Subcutaneous abdominal adipose tissue (tissue), 5 donors: ENCODE measurements at regions not wholly inside any gene's neighbourhood (a gene's known extent, or its start where the extent isn't known, plus 50 kb on each side); places are given as distances from the start of the nearest gene placed in this dataset.
A peak's percentile ranks its signal among the peaks of the same experiment; 100 is the strongest.

Source experiments
- H3K27ac ChIP-seq: one replicate; pipeline ENCODE4 v1.7.0; 2013; ENCODE audit warnings: low read depth, mild to moderate bottlenecking, inconsistent platforms, low read length, moderate library complexity
- H3K27me3 ChIP-seq, 5 donors: one replicate each; pipeline ENCODE4 v1.7.0; 2013; ENCODE audit warnings: low read length in 5 of 5, inconsistent platforms in 1 of 5; ENCODE audit not compliant: control insufficient read depth in 5 of 5, insufficient read depth in 4 of 5
- H3K36me3 ChIP-seq, 5 donors: one replicate each; pipeline ENCODE4 v1.7.0; 2013; ENCODE audit warnings: low read length in 5 of 5; ENCODE audit not compliant: control insufficient read depth in 5 of 5, insufficient read depth in 5 of 5
- H3K4me1 ChIP-seq, 5 donors: one replicate each; pipeline ENCODE4 v1.7.0; 2013; ENCODE audit warnings: low read length in 5 of 5, mild to moderate bottlenecking in 3 of 5, moderate library complexity in 1 of 5; ENCODE audit not compliant: control insufficient read depth in 5 of 5, insufficient read depth in 5 of 5
- H3K4me3 ChIP-seq, 5 donors: one replicate each; pipeline ENCODE4 v1.7.0; 2013; ENCODE audit warnings: low read length in 5 of 5, low read depth in 1 of 5
- H3K9ac ChIP-seq, 5 donors: one replicate each; pipeline ENCODE4 v1.7.0; 2013; ENCODE audit warnings: low read length in 5 of 5, mild to moderate bottlenecking in 4 of 5, moderate library complexity in 3 of 5
- H3K9me3 ChIP-seq, 5 donors: one replicate each; pipeline ENCODE4 v1.7.0; 2013; ENCODE audit warnings: low read length in 5 of 5; ENCODE audit not compliant: control insufficient read depth in 5 of 5
- donor health status: healthy.
- donor health status: healthy.
- donor health status: healthy.
- donor health status: healthy.
- donor health status: healthy.

DNA sequence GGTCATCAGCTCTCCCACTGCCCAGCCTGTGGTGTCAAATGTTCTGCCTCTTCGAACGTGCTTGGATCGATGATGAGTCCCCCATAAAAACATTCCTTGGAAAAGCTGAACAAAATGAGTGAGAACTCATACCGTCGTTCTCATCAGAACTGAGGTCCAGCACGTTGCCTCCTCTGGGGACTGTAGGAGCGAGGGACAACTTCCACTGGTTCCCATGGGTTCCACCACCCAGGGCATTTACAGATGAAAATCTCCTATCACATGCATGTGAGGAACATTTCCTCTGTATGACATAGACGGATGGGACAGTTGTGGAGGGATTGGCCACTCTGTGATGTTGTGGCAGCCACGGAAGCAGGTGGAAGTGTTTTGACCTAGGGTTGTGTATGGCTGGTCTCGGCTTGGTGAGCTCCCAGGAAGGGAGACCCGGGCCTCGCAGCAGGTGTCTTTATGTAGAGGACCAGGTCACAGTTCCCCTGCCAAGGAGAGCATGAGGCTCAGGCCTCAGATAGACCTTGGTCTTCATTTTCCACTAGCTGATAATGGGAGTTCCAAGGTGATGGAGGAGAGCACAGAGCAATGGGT lies 113.0 kb downstream of the SNRPN start:
- peaks cover 0 to 100% (median 100%) of the 10 kb centered on the region in 5 donors for H3K36me3 ChIP-seq
- H3K27ac ChIP-seq = no peak overlapping the region
- peaks cover 100% of the 10 kb centered on the region in 5 donors for H3K9me3 ChIP-seq
- no peaks in the 10 kb centered on the region for H3K4me1 ChIP-seq
- no peaks in the 10 kb centered on the region for H3K27me3 ChIP-seq
- no peak overlapping the region for H3K9ac ChIP-seq
- peak overlapping the region; percentile 24 to 66 (median 57) for H3K4me3 ChIP-seq

DNA sequence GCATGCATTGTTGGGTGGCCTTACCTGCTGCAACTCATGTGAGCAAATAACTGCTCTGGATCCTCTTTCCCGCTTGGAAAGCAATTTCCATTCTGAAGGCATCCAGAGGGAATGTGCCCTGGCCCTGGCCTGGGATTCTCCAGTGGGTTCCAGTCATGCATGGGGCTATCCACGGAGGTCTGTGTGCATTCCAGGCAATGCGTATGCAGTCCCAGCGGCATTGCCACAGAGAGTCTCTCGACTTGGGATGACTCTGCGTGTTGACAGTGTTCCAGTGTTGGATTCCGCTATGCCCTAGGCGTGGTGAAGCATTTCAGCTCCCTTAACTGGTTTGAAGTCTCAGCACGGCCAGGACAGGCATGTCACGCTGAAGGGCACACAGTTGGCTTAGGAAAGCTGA lies 113.9 kb downstream of the SNRPN start:
- no peak overlapping the region for H3K27ac ChIP-seq
- H3K4me3 ChIP-seq = peak overlapping the region; percentile 46 to 66 (median 57)
- no peaks in the 10 kb centered on the region for H3K27me3 ChIP-seq
- no peak overlapping the region for H3K9ac ChIP-seq
- H3K36me3 ChIP-seq = peaks cover 7 to 100% (median 99%) of the 10 kb centered on the region in 5 donors
- H3K9me3 ChIP-seq = peaks cover 100% of the 10 kb centered on the region in 5 donors
- H3K4me1 ChIP-seq = no peaks in the 10 kb centered on the region

DNA sequence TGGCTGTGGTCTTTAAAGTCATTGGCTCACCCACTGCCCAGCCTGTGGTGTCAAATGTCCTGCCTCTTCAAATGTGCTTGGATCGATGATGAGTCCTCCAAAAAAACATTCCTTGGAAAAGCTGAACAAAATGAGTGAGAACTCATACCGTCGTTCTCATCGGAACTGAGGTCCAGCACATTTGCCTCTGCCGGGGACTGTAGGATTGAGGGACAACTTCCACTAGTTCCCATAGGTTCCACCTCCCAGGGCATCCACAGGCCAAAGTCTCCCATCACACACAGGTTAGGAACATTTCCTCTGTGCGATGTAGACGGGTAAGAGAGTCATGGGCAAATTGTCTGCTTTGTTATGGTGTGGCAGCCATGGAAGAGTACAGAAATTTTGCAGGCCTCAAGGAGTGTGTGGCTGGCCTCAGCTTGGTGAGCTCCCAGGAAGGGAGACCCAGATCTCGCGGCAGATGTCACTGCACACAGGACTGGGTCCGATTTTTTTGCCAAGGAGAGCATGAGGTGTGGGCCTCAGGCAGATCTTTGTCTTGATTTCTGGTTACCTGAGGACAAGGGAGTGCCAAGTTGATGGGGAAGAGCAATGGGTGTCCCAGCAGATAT lies 115.7 kb downstream of the SNRPN start:
- H3K27ac ChIP-seq = no peak overlapping the region
- peak overlapping the region; percentile 46 to 66 (median 57) for H3K4me3 ChIP-seq
- H3K4me1 ChIP-seq = no peaks in the 10 kb centered on the region
- peaks cover 19 to 100% (median 99%) of the 10 kb centered on the region in 5 donors for H3K36me3 ChIP-seq
- peaks cover 99 to 100% (median 100%) of the 10 kb centered on the region in 5 donors for H3K9me3 ChIP-seq
- no peak overlapping the region for H3K9ac ChIP-seq
- H3K27me3 ChIP-seq = no peaks in the 10 kb centered on the region

DNA sequence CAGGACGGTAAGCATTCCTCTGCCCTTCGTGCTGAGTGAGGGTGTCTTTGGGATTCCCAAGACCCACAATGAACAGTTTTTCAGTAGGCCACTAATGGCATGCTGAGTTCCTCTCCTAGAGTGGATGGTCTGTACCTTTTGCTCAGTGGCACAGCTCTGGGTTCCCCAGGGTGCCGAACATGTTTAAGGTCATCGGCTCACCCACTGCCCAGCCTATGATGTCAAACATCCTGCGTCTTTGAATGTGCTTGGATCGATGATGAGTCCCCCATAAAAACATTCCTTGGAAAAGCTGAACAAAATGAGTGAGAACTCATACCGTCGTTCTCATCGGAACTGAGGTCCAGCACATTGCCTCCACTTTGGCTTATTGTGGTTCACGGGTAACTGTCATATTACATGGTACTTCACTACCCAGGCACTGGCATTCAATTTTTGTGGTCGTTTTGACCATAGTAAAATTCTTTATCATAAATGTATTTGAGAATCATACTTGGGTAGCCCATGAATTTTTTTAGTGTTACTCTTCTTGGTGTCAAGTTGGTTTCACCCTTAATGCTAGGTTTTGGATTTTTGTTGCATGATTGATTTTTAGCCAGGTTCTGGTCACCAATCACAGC lies 118.2 kb downstream of the SNRPN start:
- Histone ChIP-seq H3K36me3 (peaks cover 25 to 100% (median 99%) of the 10 kb centered on the region in 5 donors), H3K27ac (no peak overlapping the region), H3K4me1 (no peaks in the 10 kb centered on the region), H3K27me3 (no peaks in the 10 kb centered on the region), H3K4me3 (peak overlapping the region; percentile 45 to 66 (median 57)), H3K9ac (no peak overlapping the region), H3K9me3 (peaks cover 99 to 100% (median 100%) of the 10 kb centered on the region in 5 donors)

DNA sequence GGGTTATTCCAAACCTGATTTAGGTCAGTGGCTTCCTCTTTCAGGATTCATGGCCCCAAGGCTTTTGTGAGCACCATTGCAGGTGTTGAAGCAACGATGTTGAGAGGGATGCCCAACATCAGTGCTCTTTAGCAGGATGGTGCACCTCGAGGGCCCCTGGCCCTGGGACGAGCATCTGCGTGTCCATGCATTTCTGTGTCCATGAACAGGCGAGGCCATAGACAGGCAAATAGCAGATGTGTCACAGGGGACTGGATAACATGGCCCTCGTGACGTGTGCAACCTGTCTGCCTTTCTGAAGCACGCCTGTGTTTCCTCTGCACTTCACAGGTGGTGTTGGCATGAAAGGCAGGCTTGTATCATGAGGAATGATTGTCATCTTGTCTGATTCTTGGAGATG lies 132.3 kb downstream of the SNRPN start:
- peaks cover 90 to 100% (median 99%) of the 10 kb centered on the region in 5 donors for H3K9me3 ChIP-seq
- H3K27me3 ChIP-seq = no peaks in the 10 kb centered on the region
- no peak overlapping the region for H3K9ac ChIP-seq
- no peaks in the 10 kb centered on the region for H3K4me1 ChIP-seq
- peaks cover 11 to 100% (median 96%) of the 10 kb centered on the region in 5 donors for H3K36me3 ChIP-seq
- H3K27ac ChIP-seq = no peak overlapping the region
- H3K4me3 ChIP-seq = peak overlapping the region; percentile 19 to 51 (median 50)

DNA sequence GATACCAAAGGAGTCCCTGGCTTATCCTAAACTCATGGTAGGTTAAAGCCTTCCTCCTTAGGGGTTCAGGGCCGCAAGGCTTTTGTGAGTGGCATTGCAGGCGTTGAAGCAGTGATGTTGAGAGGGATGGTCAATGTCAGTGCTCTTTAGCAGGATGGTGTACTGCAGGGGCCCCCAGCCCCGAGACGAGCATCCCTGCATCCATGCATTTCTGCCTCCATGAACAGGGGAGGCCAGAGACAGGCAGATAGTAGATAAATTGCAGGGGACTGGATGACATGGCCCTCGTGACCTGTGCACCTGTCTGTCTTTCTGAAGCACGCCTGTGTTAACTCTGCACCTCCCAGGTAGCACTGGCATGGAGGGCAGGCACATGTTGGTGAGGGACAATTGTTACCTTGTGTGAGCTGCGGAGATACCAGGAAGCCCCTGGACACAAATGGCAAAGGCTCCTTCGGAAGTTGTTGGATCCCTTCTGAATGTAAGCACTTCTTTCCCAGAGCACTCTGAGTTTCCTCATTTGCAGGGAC lies 133.5 kb downstream of the SNRPN start:
- Histone ChIP-seq H3K9ac (no peak overlapping the region), H3K4me1 (no peaks in the 10 kb centered on the region), H3K9me3 (peaks cover 87 to 100% (median 99%) of the 10 kb centered on the region in 5 donors), H3K27ac (no peak overlapping the region), H3K27me3 (no peaks in the 10 kb centered on the region), H3K36me3 (peaks cover 14 to 98% (median 92%) of the 10 kb centered on the region in 5 donors), H3K4me3 (peak overlapping the region in 4 of 5 donors; percentile 30 to 52 (median 46))

DNA sequence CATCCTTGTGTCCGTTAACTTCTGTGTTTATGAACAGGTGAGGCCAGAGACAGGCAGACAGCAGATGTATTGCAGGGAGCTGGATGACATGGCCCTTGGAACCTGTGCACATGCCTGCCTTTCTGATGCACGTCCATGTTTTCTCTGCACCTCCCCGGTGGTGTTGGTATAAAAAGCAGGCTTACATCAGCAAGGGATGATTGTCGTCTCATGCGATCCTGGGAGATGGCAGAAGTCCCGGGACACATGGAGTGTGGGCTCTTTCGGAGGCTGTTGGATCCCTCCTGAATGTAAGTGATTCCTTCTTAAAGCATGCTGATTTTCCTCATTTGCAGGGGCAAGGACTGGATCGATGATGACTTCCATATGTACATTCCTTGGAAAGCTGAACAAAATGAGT lies 134.8 kb downstream of the SNRPN start:
- H3K36me3 ChIP-seq = peaks cover 14 to 98% (median 92%) of the 10 kb centered on the region in 5 donors
- H3K27ac ChIP-seq = no peak overlapping the region
- no peaks in the 10 kb centered on the region for H3K27me3 ChIP-seq
- H3K4me1 ChIP-seq = no peaks in the 10 kb centered on the region
- H3K9me3 ChIP-seq = peaks cover 87 to 100% (median 99%) of the 10 kb centered on the region in 5 donors
- H3K9ac ChIP-seq = no peak overlapping the region
- peak overlapping the region; percentile 2 to 38 (median 27) for H3K4me3 ChIP-seq

DNA sequence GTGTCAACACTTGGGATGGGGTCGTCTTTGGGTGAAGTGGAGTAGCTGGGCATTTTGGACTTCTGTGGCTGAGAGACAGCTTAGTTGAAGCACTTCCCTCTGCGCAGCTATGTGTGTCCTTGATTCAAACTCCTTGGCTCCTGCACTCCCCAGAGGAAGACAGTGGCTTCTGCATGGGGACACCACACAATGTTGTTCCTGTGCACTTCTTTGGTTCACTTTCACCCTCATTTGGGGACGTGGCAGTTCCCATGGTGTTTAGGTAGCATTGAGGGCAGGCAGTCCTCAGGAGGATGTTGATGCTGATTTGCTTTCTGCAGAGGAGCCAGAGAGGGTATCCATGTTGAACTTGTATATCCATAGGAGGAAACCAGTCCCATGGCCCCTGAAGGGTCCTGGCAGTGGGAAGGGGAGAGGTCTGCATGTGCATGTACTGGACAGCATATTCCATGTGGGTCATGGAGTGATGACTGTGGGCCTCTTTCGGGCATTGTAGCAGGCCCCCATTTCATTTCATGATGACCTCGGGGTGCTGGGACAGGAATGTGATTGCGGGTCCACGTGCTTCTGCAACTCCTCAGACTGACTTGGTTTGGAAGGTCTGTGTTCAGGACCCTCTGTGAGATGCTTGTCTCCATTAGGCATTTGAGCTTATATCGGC lies 135.4 kb downstream of the SNRPN start:
- peaks cover 19 to 98% (median 91%) of the 10 kb centered on the region in 5 donors for H3K36me3 ChIP-seq
- H3K27me3 ChIP-seq = no peaks in the 10 kb centered on the region
- no peak overlapping the region for H3K9ac ChIP-seq
- peak overlapping the region; percentile 7 to 45 (median 32) for H3K4me3 ChIP-seq
- H3K9me3 ChIP-seq = peaks cover 84 to 99% (median 99%) of the 10 kb centered on the region in 5 donors
- no peak overlapping the region for H3K27ac ChIP-seq
- H3K4me1 ChIP-seq = no peaks in the 10 kb centered on the region

DNA sequence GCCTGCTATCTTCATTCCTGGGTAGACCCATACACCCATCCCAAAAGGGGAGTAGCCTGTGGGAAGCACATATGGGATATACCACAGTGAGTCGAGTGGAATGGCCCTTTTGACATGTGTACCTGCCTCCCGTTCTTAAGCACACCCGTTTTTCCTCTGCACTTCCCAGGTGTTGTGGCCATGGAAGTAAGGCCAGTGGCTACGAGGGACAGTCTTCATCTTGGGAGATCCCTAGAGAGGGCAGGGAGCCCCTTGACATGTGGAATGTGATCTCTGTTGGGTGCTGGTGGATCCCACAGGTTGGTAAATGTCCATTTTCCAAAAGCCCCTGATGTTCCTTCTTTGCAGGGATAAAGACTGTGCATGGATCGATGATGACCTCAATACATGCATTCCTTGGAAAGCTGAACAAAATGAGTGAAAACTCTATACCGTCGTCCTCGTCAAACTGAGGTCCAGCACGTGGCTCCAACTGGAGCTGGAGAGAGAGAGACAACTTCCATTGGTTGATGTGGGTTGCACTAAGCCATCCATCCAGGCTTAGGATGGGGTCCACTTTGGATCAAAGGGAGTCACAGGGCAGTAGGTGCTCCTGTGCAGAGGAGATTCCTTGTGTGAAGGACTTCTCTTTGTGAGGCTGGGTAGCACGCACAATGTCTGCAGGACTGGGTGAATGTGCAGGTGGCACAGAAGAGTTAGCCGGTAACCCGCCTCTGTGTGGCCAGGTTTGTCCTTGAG lies 136.8 kb downstream of the SNRPN start:
- Histone ChIP-seq H3K9ac (no peak overlapping the region), H3K36me3 (peaks cover 23 to 91% (median 84%) of the 10 kb centered on the region in 5 donors), H3K4me3 (peak overlapping the region; percentile 4 to 48 (median 10)), H3K4me1 (no peaks in the 10 kb centered on the region), H3K27ac (no peak overlapping the region), H3K27me3 (no peaks in the 10 kb centered on the region), H3K9me3 (peaks cover 76 to 96% (median 90%) of the 10 kb centered on the region in 5 donors)
